SK-N-SH treated with all-trans-retinoic acid at 6 μM for 48 hours (cell line): ENCODE measurements at regions not wholly inside any gene's neighbourhood (a gene's known extent, or its start where the extent isn't known, plus 50 kb on each side); places are given as distances from the start of the nearest gene placed in this dataset.

Experiments used
- ARNTL ChIP-seq: fragments of 450-650 bp; formaldehyde crosslinking; IDR thresholded peaks from 2 replicates; pipeline ENCODE4 v1.5.0; 2020; ENCODE audit warnings: low read depth, mild to moderate bottlenecking, moderate library complexity, borderline replicate concordance
- PPARA ChIP-seq: fragments of 250-450 bp; sonication (Bioruptor Pico); IDR thresholded peaks from 2 replicates; pipeline ENCODE4 v1.5.0; 2020; ENCODE audit warnings: mild to moderate bottlenecking, borderline replicate concordance
- ZFP30 ChIP-seq: fragments of 450-650 bp; formaldehyde crosslinking; IDR thresholded peaks from 2 replicates; pipeline ENCODE4 v1.5.0; 2022; ENCODE audit warnings: mild to moderate bottlenecking, moderate library complexity

GRCh38 chr1:177869586-177869985 is 100.3 kb downstream of the SEC16B start:
- TF ChIP-seq ARNTL (CRISPR knock-in tag) (no peak), PPARA (CRISPR knock-in tag) (no peak), ZFP30 (CRISPR knock-in tag) (no peak)
